Liver (tissue), 3 donors: ENCODE measurements at regions not wholly inside any gene's neighbourhood (a gene's known extent, or its start where the extent isn't known, plus 50 kb on each side); places are given as distances from the start of the nearest gene placed in this dataset.

ENCODE experiments used
- ATF3 ChIP-seq: IDR thresholded peaks from 2 replicates; pipeline ENCODE4 v1.6.1; 2016; ENCODE audit warnings: antibody characterized with exemption
- CTCF ChIP-seq: fragments of 150-350 bp; IDR thresholded peaks from 2 replicates; pipeline ENCODE4 v1.5.1; 2017; ENCODE audit warnings: improper control_type of control experiment, low read depth, low read length; ENCODE audit not compliant: missing input control
- HNF4G ChIP-seq: IDR thresholded peaks from 2 replicates; pipeline ENCODE4 v1.6.1; 2016; ENCODE audit warnings: antibody characterized with exemption
- NR2F2 ChIP-seq: IDR thresholded peaks from 2 replicates; pipeline ENCODE4 v1.6.1; 2016; ENCODE audit warnings: antibody characterized with exemption
- SP1 ChIP-seq: IDR thresholded peaks from 2 replicates; pipeline ENCODE4 v1.6.1; 2018; ENCODE audit warnings: antibody characterized with exemption, mild to moderate bottlenecking
- donor health status: healthy.
- donor health status: healthy.

- TF ChIP-seq CTCF (no peak), HNF4G (no peak), NR2F2 (no peak), SP1 (no peak), ATF3 (no peak)
Observed at GRCh38 chr3:95037927-95038326, 975.1 kb downstream of the NSUN3 start.
